G401 (cell line): ENCODE measurements at regions not wholly inside any gene's neighbourhood (a gene's known extent, or its start where the extent isn't known, plus 50 kb on each side); places are given as distances from the start of the nearest gene placed in this dataset.
"Not testable (repeated sequence)": the region's sequence is repeated elsewhere in the genome, so short reads cannot be mapped to it uniquely, and the experiment has no call there.

Source experiments
- DNase-seq: peaks from one replicate; pipeline ENCODE4 v3.0.0-alpha.2; 2015; ENCODE audit warnings: low spot score
- in situ Hi-C: cut with HindIII; loops from 2 replicates; pipeline ENCODE4 v1.10.0; 2016; ENCODE audit warnings: low sequenced_read_pairs, mixed read lengths

GRCh38 chr21:25191141-25191540, 416.1 kb downstream of the MRPL39 start:
- no peak for DNase-seq
- in situ Hi-C loops, result no loop called here

- DNase-seq, result no peak
- in situ Hi-C loops, result no loop called here
These were observed 417.8 kb downstream of the MRPL39 start for GRCh38 chr21:25189497-25189896.

GRCh38 chr21:25188677-25189079, 418.6 kb downstream of the MRPL39 start:
- in situ Hi-C loops, result no loop called here
- DNase-seq, result no peak

GRCh38 chr21:25186273-25186672, 421.0 kb downstream of the MRPL39 start:
- in situ Hi-C loops, result no loop called here
- DNase-seq, result no peak

GRCh38 chr21:25183577-25183976, 423.7 kb downstream of the MRPL39 start:
- in situ Hi-C loops, result no loop called here
- no peak for DNase-seq

GRCh38 chr21:25181690-25182089, 425.6 kb downstream of the MRPL39 start:
- DNase-seq, in situ Hi-C loops: not testable (repeated sequence)

- no peak for DNase-seq
- in situ Hi-C loops, result no loop called here
These were observed 428.2 kb downstream of the MRPL39 start for GRCh38 chr21:25179116-25179515.

GRCh38 chr21:25176637-25177412, 430.5 kb downstream of the MRPL39 start:
- DNase-seq, result no peak
- in situ Hi-C loops, result no loop called here

- no peak for DNase-seq
- in situ Hi-C loops, result no loop called here
These were observed 431.3 kb downstream of the MRPL39 start for GRCh38 chr21:25175938-25176337.

- no peak for DNase-seq
These were observed 435.8 kb downstream of the MRPL39 start for GRCh38 chr21:25171438-25171837.

GRCh38 chr21:25170681-25171080, 436.6 kb downstream of the MRPL39 start:
- no peak for DNase-seq
- in situ Hi-C loops, result no loop called here

More at GRCh38 chr21:25171438-25171837, 435.8 kb downstream of the MRPL39 start:
- in situ Hi-C loops, result no loop called here

- no peak for DNase-seq
- in situ Hi-C loops, result no loop called here
These were observed 437.9 kb downstream of the MRPL39 start for GRCh38 chr21:25169370-25169769.

GRCh38 chr21:25166904-25167303, 440.4 kb downstream of the MRPL39 start:
- in situ Hi-C loops, DNase-seq: not testable (repeated sequence)

GRCh38 chr21:25161571-25161970, 445.7 kb downstream of the MRPL39 start:
- in situ Hi-C loops, result no loop called here
- DNase-seq, result no peak

GRCh38 chr21:25155020-25155419, 452.3 kb downstream of the MRPL39 start:
- in situ Hi-C loops, DNase-seq: not testable (repeated sequence)

- DNase-seq, result no peak
- in situ Hi-C loops, result no loop called here
These were observed 458.3 kb downstream of the MRPL39 start for GRCh38 chr21:25149022-25149421.

- no peak for DNase-seq
- in situ Hi-C loops, result no loop called here
These were observed 467.9 kb downstream of the MRPL39 start for GRCh38 chr21:25139414-25139813.

- DNase-seq, result no peak
- in situ Hi-C loops, result no loop called here
These were observed 473.3 kb downstream of the MRPL39 start for GRCh38 chr21:25133939-25134338.

- in situ Hi-C loops, result no loop called here
- no peak for DNase-seq
These were observed 479.5 kb downstream of the MRPL39 start for GRCh38 chr21:25127811-25128210.

GRCh38 chr21:25127007-25127406, 480.3 kb downstream of the MRPL39 start:
- in situ Hi-C loops, result no loop called here
- DNase-seq, result no peak

GRCh38 chr21:25126564-25126963, 480.7 kb downstream of the MRPL39 start:
- in situ Hi-C loops, result no loop called here
- no peak for DNase-seq
